Neural crest cell (in vitro differentiated cells): ENCODE measurements at regions not wholly inside any gene's neighbourhood (a gene's known extent, or its start where the extent isn't known, plus 50 kb on each side); places are given as distances from the start of the nearest gene placed in this dataset.

Experiments
- DNase-seq: peaks from one replicate; pipeline ENCODE4 v3.0.0; 2021; ENCODE audit warnings: low read depth, mixed read lengths, low spot score
- H3K27ac Mint-ChIP-seq: one replicate; pipeline ENCODE4 v1.8.0; 2021; ENCODE audit warnings: mild to moderate bottlenecking, mixed read lengths; ENCODE audit not compliant: unreplicated experiment
- H3K27me3 Mint-ChIP-seq: 2 replicates; pipeline ENCODE4 v1.8.0; 2021; ENCODE audit warnings: low read depth, mild to moderate bottlenecking, mixed read lengths
- H3K36me3 Mint-ChIP-seq: 2 replicates; pipeline ENCODE4 v1.8.0; 2021; ENCODE audit warnings: low read depth, mild to moderate bottlenecking, mixed read lengths
- H3K4me1 Mint-ChIP-seq: 2 replicates; pipeline ENCODE4 v1.8.0; 2021; ENCODE audit warnings: mixed read lengths
- H3K4me3 Mint-ChIP-seq: one replicate; pipeline ENCODE4 v1.8.0; 2021; ENCODE audit warnings: mild to moderate bottlenecking, mixed read lengths
- H3K9me3 Mint-ChIP-seq: 2 replicates; pipeline ENCODE4 v1.8.0; 2021; ENCODE audit warnings: mixed read lengths
- TF ChIP-seq, protein P1 (sequence below): fragments of 200-600 bp; sonication (generic); conservative IDR thresholded peaks from 2 replicates; pipeline ENCODE4 v1.5.0; 2021; ENCODE audit warnings: antibody characterized with exemption, mild to moderate bottlenecking

DNA sequence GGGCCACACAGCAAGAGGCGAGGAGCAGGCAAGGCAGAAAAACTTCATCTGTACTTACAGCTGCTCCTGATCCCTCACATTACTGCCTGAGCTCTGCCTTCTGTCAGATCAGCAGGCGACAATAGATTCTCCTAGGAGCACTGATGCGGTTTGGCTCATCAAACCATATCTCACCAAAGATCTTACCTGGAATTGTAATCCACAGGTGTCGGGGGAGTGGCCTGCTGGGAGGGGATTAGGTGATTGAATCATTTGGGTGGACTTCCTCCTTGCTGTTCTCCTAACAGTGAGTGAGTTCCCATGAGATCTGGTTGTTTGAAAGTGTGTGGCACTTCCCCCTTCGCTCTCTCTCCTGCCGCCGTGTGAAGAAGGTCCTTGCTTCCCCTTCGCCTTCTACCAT, 647.3 kb downstream of the SOCS6 start:
- no peak for DNase-seq
- Mint-ChIP-seq H3K9me3 (no peaks in the 10 kb centered on the region), H3K4me1 (no peaks in the 10 kb centered on the region), H3K27me3 (peaks cover 3% of the 10 kb centered on the region), H3K27ac (no peak overlapping the region), H3K4me3 (no peak overlapping the region), H3K36me3 (no peaks in the 10 kb centered on the region)
- TF ChIP-seq, protein P1, sequence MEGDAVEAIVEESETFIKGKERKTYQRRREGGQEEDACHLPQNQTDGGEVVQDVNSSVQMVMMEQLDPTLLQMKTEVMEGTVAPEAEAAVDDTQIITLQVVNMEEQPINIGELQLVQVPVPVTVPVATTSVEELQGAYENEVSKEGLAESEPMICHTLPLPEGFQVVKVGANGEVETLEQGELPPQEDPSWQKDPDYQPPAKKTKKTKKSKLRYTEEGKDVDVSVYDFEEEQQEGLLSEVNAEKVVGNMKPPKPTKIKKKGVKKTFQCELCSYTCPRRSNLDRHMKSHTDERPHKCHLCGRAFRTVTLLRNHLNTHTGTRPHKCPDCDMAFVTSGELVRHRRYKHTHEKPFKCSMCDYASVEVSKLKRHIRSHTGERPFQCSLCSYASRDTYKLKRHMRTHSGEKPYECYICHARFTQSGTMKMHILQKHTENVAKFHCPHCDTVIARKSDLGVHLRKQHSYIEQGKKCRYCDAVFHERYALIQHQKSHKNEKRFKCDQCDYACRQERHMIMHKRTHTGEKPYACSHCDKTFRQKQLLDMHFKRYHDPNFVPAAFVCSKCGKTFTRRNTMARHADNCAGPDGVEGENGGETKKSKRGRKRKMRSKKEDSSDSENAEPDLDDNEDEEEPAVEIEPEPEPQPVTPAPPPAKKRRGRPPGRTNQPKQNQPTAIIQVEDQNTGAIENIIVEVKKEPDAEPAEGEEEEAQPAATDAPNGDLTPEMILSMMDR: no peak

DNA sequence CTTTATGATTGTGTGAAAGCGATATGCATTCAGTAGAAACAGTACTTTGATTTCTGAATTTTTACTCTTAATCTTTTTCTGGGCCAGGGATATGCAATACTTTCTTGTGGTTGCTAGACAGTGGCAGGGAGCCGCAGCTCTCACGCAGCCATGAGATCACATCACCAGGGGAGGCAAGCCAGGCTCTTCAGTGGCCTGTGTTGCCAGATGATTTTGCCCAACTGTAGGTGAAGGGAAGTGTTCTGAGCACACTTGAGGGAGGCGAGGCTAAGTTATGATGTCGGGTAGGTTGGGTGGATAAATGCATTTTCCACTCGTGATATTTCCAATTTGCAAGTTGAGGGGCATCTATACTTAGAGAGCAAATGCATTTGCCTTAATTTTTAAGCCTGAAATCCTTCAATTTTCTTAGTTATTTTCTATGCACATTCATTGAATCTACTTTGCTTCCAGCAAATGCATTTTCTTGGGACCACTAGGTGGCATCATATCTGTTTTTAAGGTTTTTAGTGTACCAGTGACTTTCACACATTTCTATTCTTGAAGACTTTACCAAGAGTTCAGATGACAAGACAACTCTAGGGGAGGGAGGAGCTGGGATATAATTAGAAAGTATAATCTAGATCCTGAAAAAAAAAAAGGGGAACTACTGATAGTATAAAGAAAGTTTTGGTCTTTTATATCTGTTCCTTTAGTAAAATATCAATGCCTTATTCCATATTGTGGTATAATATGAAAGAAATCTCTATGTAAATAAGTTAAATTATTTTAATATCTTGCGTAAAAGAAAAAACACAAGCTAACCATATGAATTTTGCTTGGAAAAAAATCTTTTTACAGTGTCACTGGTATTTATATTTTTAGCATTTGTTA, 643.3 kb downstream of the SOCS6 start:
- TF ChIP-seq, protein P1: peak; percentile 78
- Mint-ChIP-seq H3K9me3 (no peaks in the 10 kb centered on the region), H3K36me3 (no peaks in the 10 kb centered on the region), H3K4me1 (no peaks in the 10 kb centered on the region), H3K27ac (peak overlapping the region; percentile 31), H3K27me3 (peaks cover 6% of the 10 kb centered on the region), H3K4me3 (no peak overlapping the region)
- no peak for DNase-seq

DNA sequence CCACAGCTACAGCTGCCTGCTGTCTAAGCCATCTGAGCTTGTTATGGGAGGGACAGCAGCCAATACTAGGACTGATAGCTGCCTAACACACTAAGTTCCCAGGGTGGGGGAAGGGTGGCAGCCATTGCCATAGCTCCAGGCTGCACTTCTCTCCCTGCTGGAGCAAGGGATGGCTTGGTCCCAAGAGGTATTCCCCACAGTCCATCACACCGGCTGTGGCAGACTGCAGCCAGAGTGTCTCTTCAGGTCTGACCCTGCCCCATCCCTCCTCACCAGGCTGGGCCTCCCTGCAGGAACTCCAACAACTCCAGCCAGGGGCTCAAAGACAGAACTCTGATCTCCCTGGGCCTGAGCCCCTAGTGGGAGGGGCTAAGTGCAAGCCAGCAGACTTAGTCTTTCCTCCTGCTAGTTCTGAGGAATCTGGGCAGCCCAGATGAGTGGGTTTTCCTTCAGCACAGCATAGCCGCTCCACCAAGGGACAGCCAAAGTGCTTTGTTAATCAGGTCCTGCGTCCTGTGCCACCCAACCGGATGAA, 632.1 kb downstream of the SOCS6 start:
- Mint-ChIP-seq H3K4me3 (no peak overlapping the region), H3K27ac (no peak overlapping the region), H3K36me3 (no peaks in the 10 kb centered on the region), H3K27me3 (peaks cover 18% of the 10 kb centered on the region), H3K4me1 (no peaks in the 10 kb centered on the region), H3K9me3 (peaks cover 3% of the 10 kb centered on the region)
- DNase-seq: no peak
- TF ChIP-seq, protein P1: no peak

DNA sequence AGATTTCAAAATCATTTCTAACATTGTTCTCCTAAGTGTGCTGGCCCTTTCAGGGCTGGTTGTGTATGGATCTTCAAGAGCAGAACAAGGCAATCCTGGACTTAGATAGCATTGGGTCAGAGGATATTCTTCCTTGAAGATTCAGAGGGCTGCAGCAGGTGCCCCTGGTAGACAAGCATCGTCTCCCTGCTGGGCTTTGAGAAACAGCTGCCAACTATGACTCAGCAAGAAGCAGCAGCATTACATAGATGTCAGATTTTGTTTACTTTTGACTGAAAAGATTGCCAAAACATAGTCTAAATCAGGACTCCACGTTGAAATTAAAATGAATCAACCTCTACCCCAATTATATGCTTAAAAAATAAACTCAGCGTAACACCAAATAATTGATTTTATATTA, 618.8 kb downstream of the SOCS6 start:
- TF ChIP-seq, protein P1: no peak
- Mint-ChIP-seq H3K27me3 (no peaks in the 10 kb centered on the region), H3K27ac (peak overlapping the region; percentile 78), H3K4me3 (no peak overlapping the region), H3K4me1 (peaks cover 3% of the 10 kb centered on the region), H3K36me3 (peaks cover 1% of the 10 kb centered on the region), H3K9me3 (no peaks in the 10 kb centered on the region)
- no peak for DNase-seq

DNA sequence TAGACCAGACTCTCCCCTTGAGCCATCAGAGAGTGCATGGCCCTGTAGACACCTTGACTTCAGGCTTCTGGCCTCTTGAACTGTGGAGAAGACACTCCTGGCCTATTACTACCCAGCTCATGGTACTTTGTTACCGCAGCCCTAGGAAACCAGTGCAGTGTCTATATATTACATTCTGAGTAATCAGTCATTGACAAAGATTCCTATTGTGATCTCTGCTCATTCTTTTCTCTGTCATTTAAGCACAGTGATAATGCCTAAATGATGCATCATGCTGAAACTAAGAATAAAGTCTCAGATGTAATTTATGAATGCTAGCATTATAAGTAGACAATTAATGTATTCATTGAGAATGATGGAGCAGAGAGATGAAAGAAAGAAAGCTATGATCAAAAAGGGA, 603.5 kb downstream of the SOCS6 start:
- TF ChIP-seq, protein P1: no peak
- Mint-ChIP-seq H3K4me1 (no peaks in the 10 kb centered on the region), H3K36me3 (no peaks in the 10 kb centered on the region), H3K4me3 (no peak overlapping the region), H3K9me3 (no peaks in the 10 kb centered on the region), H3K27ac (no peak overlapping the region), H3K27me3 (no peaks in the 10 kb centered on the region)
- DNase-seq: no peak
